ENCODE measurements at regions not wholly inside any gene's neighbourhood (a gene's known extent, or its start where the extent isn't known, plus 50 kb on each side); places are given as distances from the start of the nearest gene placed in this dataset.

DNA sequence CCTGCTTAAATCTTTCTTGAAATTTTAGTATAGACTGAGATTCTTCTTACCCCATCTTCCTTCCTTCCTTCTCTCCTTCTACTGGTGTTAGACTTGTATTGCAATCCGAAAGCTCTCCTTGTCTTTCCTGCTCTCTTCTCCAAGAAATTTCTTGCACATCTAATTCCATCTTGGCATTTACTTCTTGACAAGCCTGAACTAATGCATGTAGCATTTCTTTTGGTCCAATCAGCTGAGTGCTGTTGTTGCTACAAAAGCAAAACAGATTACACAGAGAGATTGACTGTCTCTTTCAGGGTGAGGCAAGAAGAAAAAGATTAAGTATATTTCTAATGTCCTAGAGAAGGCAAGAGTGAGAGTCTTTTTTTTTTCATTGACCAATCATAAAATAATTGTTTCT, 51.6 kb upstream of the MAP1B start:
- DNase-seq (no peak), ATAC-seq (no peak)
- H3K9me3 ChIP-seq = peaks cover 0 to 2% (median 0%) of the 10 kb centered on the region in 12 donors
- H3K27ac ChIP-seq = no peak overlapping the region
- intact Hi-C loops (cut with DNase I) = no loop called here
- TF ChIP-seq POLR2A (IDR thresholded peaks at IDR 0.05) (no peak), CTCF (IDR thresholded peaks at IDR 0.05) (no peak)
- no peaks in the 10 kb centered on the region for H3K36me3 ChIP-seq
- H3K4me1 ChIP-seq = no peaks in the 10 kb centered on the region
- H3K4me3 ChIP-seq = no peak overlapping the region
- peaks cover 0 to 4% (median 0%) of the 10 kb centered on the region in 9 donors for H3K27me3 ChIP-seq
- WGBS, 4 donors = 85 to 90% (median 87%) methylated on average over 1 of the region's 1 CpG
